ENCODE measurements at regions not wholly inside any gene's neighbourhood (a gene's known extent, or its start where the extent isn't known, plus 50 kb on each side); places are given as distances from the start of the nearest gene placed in this dataset.

- no peak for TF ChIP-seq CTCF (IDR thresholded peaks at IDR 0.05; ENCODE audit: low read length)
- TF ChIP-seq EZH2phosphoT487 (IDR thresholded peaks at IDR 0.05; ENCODE audit: low read length): no peak
- no peak for TF ChIP-seq EZH2 (optimal IDR thresholded peaks at IDR 0.05; ENCODE audit: low read depth, low read length)
Measured at GRCh38 chr5:42360616-42361314, 62.5 kb upstream of the GHR start.
